OCI-LY3 (cell line): ENCODE measurements at regions not wholly inside any gene's neighbourhood (a gene's known extent, or its start where the extent isn't known, plus 50 kb on each side); places are given as distances from the start of the nearest gene placed in this dataset.

Source experiments
- H2AFZ ChIP-seq: fragments of 200-600, 300-600 bp; shearing (Covaris generic); 2 replicates; pipeline ENCODE4 v1.6.0; 2014; ENCODE audit warnings: antibody characterized with exemption, low read depth, low read length
- H3K27ac ChIP-seq: fragments of 200-600, 300-600 bp; sonication (generic); 2 replicates; pipeline ENCODE4 v1.5.1; 2014; ENCODE audit warnings: mild to moderate bottlenecking, low read length, moderate library complexity, mixed read lengths
- H3K27me3 ChIP-seq: fragments of 200-600, 300-600 bp; sonication (generic); 2 replicates; pipeline ENCODE4 v1.6.1; 2014; ENCODE audit warnings: low read depth, low read length, mixed read lengths
- H3K36me3 ChIP-seq: fragments of 200-600, 300-600 bp; sonication (generic); replicated peaks from 2 replicates; pipeline ENCODE3; 2014; ENCODE audit warnings: low read depth, low read length, mixed read lengths
- H3K4me1 ChIP-seq: fragments of 300-600, 200-600 bp; sonication (generic); 2 replicates; pipeline ENCODE4 v1.6.1; 2014; ENCODE audit warnings: low read length, mixed read lengths
- H3K4me2 ChIP-seq: fragments of 200-600, 300-600 bp; sonication (generic); 2 replicates; pipeline ENCODE4 v1.6.1; 2014; ENCODE audit warnings: low read length, mixed read lengths
- H3K4me3 ChIP-seq: fragments of 300-600, 200-600 bp; sonication (generic); 2 replicates; pipeline ENCODE4 v1.5.1; 2014; ENCODE audit warnings: antibody characterized with exemption, mild to moderate bottlenecking, low read length, moderate library complexity
- H3K79me2 ChIP-seq: fragments of 300-600, 200-600 bp; shearing (Covaris generic); 2 replicates; pipeline ENCODE4 v1.6.1; 2014; ENCODE audit warnings: mild to moderate bottlenecking, low read length, mixed read lengths
- H3K9ac ChIP-seq: fragments of 300-600, 200-600 bp; shearing (Covaris generic); 2 replicates; pipeline ENCODE4 v1.6.0; 2014; ENCODE audit warnings: mild to moderate bottlenecking, low read length, moderate library complexity
- H3K9me3 ChIP-seq: fragments of 200-600, 300-600 bp; shearing (Covaris generic); 2 replicates; pipeline ENCODE4 v1.6.1; 2014; ENCODE audit warnings: low read length, mixed read lengths; ENCODE audit not compliant: insufficient read depth
- H4K20me1 ChIP-seq: fragments of 200-600, 300-600 bp; sonication (generic); 2 replicates; pipeline ENCODE4 v1.6.1; 2016; ENCODE audit warnings: low read length, mixed read lengths; ENCODE audit not compliant: insufficient read depth
- EZH2phosphoT487 ChIP-seq: fragments of 200-600 bp; shearing (Covaris generic); IDR thresholded peaks from 2 replicates; pipeline ENCODE4 v1.6.1; 2018; ENCODE audit warnings: antibody characterized with exemption, mixed run types, low read depth
- TF ChIP-seq, protein P1 (sequence below): fragments of 200-600, 300-600 bp; sonication (generic); IDR thresholded peaks from 2 replicates; pipeline ENCODE4 v1.5.1; 2014; ENCODE audit warnings: antibody characterized with exemption, low read length, low read depth

DNA sequence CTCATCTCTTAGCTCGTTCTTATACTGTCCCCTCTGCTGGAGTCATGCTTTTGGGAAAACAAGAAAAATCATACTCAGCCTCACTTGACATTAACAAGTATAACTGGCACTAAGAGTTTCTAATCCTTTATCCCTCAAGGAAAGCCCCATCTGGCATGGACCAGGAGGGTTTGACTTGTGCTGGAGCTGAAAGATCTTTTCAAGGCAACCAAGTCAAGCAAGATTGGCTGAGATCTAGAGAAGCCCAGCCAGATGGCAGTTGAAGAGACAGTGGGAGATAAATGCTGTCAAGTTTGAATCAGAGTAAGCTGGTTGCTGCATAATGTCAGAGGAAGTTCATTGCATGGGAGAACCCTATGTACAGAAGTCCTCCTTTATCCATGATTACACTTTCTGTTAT is 336.5 kb upstream of the LRP1B start:
- H3K36me3 ChIP-seq = no peaks in the 10 kb centered on the region
- TF ChIP-seq EZH2phosphoT487 = no peak
- TF ChIP-seq, protein P1, sequence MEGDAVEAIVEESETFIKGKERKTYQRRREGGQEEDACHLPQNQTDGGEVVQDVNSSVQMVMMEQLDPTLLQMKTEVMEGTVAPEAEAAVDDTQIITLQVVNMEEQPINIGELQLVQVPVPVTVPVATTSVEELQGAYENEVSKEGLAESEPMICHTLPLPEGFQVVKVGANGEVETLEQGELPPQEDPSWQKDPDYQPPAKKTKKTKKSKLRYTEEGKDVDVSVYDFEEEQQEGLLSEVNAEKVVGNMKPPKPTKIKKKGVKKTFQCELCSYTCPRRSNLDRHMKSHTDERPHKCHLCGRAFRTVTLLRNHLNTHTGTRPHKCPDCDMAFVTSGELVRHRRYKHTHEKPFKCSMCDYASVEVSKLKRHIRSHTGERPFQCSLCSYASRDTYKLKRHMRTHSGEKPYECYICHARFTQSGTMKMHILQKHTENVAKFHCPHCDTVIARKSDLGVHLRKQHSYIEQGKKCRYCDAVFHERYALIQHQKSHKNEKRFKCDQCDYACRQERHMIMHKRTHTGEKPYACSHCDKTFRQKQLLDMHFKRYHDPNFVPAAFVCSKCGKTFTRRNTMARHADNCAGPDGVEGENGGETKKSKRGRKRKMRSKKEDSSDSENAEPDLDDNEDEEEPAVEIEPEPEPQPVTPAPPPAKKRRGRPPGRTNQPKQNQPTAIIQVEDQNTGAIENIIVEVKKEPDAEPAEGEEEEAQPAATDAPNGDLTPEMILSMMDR = no peak
- H3K79me2 ChIP-seq = no peaks in the 10 kb centered on the region
- no peak overlapping the region for H3K9ac ChIP-seq
- H3K4me1 ChIP-seq = peaks cover 9% of the 10 kb centered on the region
- no peak overlapping the region for H2AFZ ChIP-seq
- no peak overlapping the region for H3K27ac ChIP-seq
- H3K4me2 ChIP-seq = no peak overlapping the region
- no peak overlapping the region for H3K4me3 ChIP-seq
- no peaks in the 10 kb centered on the region for H3K9me3 ChIP-seq
- H4K20me1 ChIP-seq = no peaks in the 10 kb centered on the region
- peaks cover 32% of the 10 kb centered on the region for H3K27me3 ChIP-seq

DNA sequence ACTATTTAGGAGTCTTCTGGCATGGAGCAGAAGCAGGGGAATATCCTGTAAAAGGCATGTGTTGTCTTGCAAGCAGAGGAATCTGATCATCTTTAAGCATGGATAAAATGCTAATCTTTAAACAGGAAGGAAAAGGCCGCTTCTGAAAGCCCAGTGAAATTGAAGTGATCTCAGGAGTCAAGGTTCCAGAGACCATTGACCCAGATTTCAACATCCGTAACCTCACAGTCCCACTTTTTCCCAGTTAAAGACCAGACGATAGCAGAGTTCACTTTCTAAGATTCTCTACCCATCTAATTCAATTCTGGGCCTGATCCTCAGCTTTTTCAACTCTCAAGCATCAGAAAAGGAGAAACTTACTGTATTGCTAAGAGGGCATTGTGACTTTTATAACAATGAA is 332.2 kb upstream of the LRP1B start:
- Histone ChIP-seq H3K4me3 (no peak overlapping the region), H2AFZ (no peak overlapping the region), H3K9ac (no peak overlapping the region), H3K9me3 (no peaks in the 10 kb centered on the region), H3K27me3 (peaks cover 40% of the 10 kb centered on the region), H3K36me3 (no peaks in the 10 kb centered on the region), H3K4me2 (no peak overlapping the region), H4K20me1 (no peaks in the 10 kb centered on the region), H3K4me1 (peaks cover 9% of the 10 kb centered on the region), H3K79me2 (no peaks in the 10 kb centered on the region), H3K27ac (no peak overlapping the region)
- TF ChIP-seq, protein P1 = no peak

DNA sequence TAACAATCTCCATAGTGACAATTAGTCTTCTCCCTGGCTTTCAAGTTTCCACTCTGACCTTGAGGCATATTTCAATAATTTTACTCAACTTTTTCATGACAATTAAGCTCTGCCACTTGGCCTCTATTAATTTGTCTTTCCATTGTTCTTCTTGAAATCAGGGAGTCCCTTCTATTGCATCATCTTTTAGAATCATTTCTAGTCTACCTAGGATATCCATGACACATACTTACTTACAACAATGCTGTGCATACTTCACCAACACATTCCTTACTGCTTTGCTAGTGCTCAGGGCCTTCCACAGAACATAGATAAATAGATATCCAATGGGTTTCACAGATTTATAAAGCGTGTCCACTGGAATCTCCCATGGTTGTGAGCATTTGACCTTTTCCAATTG is 331.5 kb upstream of the LRP1B start:
- Histone ChIP-seq H3K79me2 (no peaks in the 10 kb centered on the region), H4K20me1 (no peaks in the 10 kb centered on the region), H2AFZ (no peak overlapping the region), H3K4me1 (peaks cover 9% of the 10 kb centered on the region), H3K27ac (no peak overlapping the region), H3K27me3 (peaks cover 34% of the 10 kb centered on the region), H3K9ac (no peak overlapping the region), H3K9me3 (no peaks in the 10 kb centered on the region), H3K36me3 (no peaks in the 10 kb centered on the region), H3K4me3 (no peak overlapping the region), H3K4me2 (no peak overlapping the region)
- TF ChIP-seq, protein P1 = no peak
- TF ChIP-seq EZH2phosphoT487 = no peak

DNA sequence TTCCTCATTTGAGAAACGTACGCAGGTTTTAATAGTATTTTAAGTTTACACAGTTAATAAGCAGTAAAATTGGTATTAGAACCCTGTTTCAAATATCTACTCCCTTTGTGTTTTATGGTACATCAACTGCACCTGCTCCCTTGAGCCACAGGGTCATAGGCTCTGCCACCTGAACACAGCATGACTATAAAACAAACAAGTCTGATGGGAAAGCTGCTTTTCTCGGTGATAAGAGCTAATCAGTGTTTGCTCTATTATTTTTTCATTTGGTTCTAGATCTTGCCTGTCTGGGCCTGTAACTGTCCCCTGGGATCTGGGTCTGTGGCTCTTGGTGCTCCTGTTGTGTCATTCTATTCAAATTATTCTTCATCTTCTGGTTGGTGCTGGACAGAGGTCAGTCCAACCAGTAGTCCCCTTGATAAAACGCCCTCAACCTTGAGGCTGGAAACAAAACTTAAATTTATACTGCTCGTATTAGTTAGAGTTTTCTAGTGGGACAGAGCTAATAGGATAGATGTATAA is 314.8 kb upstream of the LRP1B start:
- Histone ChIP-seq H3K9me3 (no peaks in the 10 kb centered on the region), H4K20me1 (no peaks in the 10 kb centered on the region), H3K4me2 (no peak overlapping the region), H3K36me3 (no peaks in the 10 kb centered on the region), H3K27me3 (no peaks in the 10 kb centered on the region), H3K79me2 (no peaks in the 10 kb centered on the region), H2AFZ (no peak overlapping the region), H3K9ac (no peak overlapping the region), H3K4me1 (no peaks in the 10 kb centered on the region), H3K4me3 (no peak overlapping the region), H3K27ac (no peak overlapping the region)
- TF ChIP-seq EZH2phosphoT487 = no peak
- TF ChIP-seq, protein P1 = no peak
